ENCODE measurements at regions not wholly inside any gene's neighbourhood (a gene's known extent, or its start where the extent isn't known, plus 50 kb on each side); places are given as distances from the start of the nearest gene placed in this dataset.

GRCh38 chr17:17419166-17419565 is 57.6 kb upstream of the MED9 start:
- no peak for DNase-seq

- no peak for DNase-seq
Measured at GRCh38 chr17:17419631-17420030, 57.2 kb upstream of the MED9 start.

GRCh38 chr17:17420082-17420481 is 56.7 kb upstream of the MED9 start:
- DNase-seq: no peak

- no peak for DNase-seq
Measured at GRCh38 chr17:17420561-17421269, 56.1 kb upstream of the MED9 start.

- no peak for DNase-seq
Measured at GRCh38 chr17:17421346-17422216, 55.2 kb upstream of the MED9 start.

GRCh38 chr17:17422217-17422610 is 54.6 kb upstream of the MED9 start:
- no peak for DNase-seq

GRCh38 chr17:17422641-17423040 is 54.2 kb upstream of the MED9 start:
- DNase-seq: no peak

- no peak for DNase-seq
Measured at GRCh38 chr17:17423656-17424055, 53.1 kb upstream of the MED9 start.

- no peak for DNase-seq
Measured at GRCh38 chr17:17424552-17424951, 52.2 kb upstream of the MED9 start.

GRCh38 chr17:17425005-17425404 is 51.8 kb upstream of the MED9 start:
- DNase-seq: no peak

GRCh38 chr17:17425591-17425990 is 51.2 kb upstream of the MED9 start:
- DNase-seq: no peak

- DNase-seq: no peak
Measured at GRCh38 chr17:17426184-17426583, 50.6 kb upstream of the MED9 start.

Measured in SIG-M5 (cell line).